T-cell (primary cell): ENCODE measurements at regions not wholly inside any gene's neighbourhood (a gene's known extent, or its start where the extent isn't known, plus 50 kb on each side); places are given as distances from the start of the nearest gene placed in this dataset.

Experiments
- ATAC-seq, 4 experiments: fragments of 200-7000 bp in 3 of 4; fragments of 150-1000 bp in 1 of 4; cut with Tn5 transposase; replicated peaks in 1 of 4; 1 replicate in 3 of 4; 2 replicates in 1 of 4; pipeline ENCODE4 v1.10.0; 2021; ENCODE audit warnings: moderate library complexity in 3 of 4, mild to moderate bottlenecking in 2 of 4, moderate number of reproducible peaks in 1 of 4
- CTCF ChIA-PET, 2 donors: fragments of 300-600 bp; sonication (Branson Sonifier 250); formaldehyde crosslinking; loops; one replicate each; lab custom pipeline; 2022; ENCODE audit warnings: antibody characterized with exemption in 2 of 2; lab: Charles Lee
- POLR2A ChIA-PET, 2 donors: fragments of 300-600 bp; sonication (Branson Sonifier 250); formaldehyde crosslinking; loops; one replicate each; lab custom pipeline; 2022; ENCODE audit warnings: antibody characterized with exemption in 2 of 2; lab: Charles Lee
- DNase-seq, 35 experiments: peaks; one replicate each; pipeline versions ENCODE4 v3.0.0 to v3.0.0-alpha.2; 2013 to 2023
- H3K27ac ChIP-seq: one replicate; pipeline ENCODE4 v1.5.1; 2013; ENCODE audit warnings: low read length
- H3K27me3 ChIP-seq, 2 experiments: replicated peaks in 1 of 2; 1 replicate in 1 of 2; 2 replicates in 1 of 2; pipeline versions ENCODE4 v1.6.1 to v1.7.0; 2013; ENCODE audit warnings: low read length in 1 of 2, mixed read lengths in 1 of 2; ENCODE audit not compliant: control insufficient read depth in 2 of 2, insufficient read depth in 2 of 2; ENCODE audit errors: extremely low read depth in 1 of 2
- H3K36me3 ChIP-seq, 2 donors: 1 replicate in 1 of 2; 2 replicates in 1 of 2; pipeline versions ENCODE4 v1.6.1 to v1.7.0; 2013; ENCODE audit warnings: low read length in 1 of 2; ENCODE audit not compliant: control insufficient read depth in 2 of 2, insufficient read depth in 1 of 2; ENCODE audit errors: extremely low read depth in 1 of 2
- H3K4me1 ChIP-seq, 2 experiments: 1 replicate in 1 of 2; 2 replicates in 1 of 2; pipeline versions ENCODE4 v1.6.1 to v1.7.0; 2013; ENCODE audit warnings: low read length in 2 of 2, mixed read lengths in 1 of 2; ENCODE audit not compliant: insufficient read depth in 2 of 2, control insufficient read depth in 1 of 2; ENCODE audit errors: extremely low read depth in 1 of 2
- H3K4me3 ChIP-seq, 2 donors: 1 replicate in 1 of 2; 2 replicates in 1 of 2; pipeline versions ENCODE4 v1.5.1 to v1.7.0; 2013; ENCODE audit warnings: mild to moderate bottlenecking in 2 of 2, low read length in 1 of 2, moderate library complexity in 1 of 2; ENCODE audit not compliant: control insufficient read depth in 1 of 2; ENCODE audit errors: extremely low read depth in 1 of 2
- H3K9me3 ChIP-seq: 2 replicates; pipeline ENCODE4 v1.7.0; 2013
- H3K27ac Mint-ChIP-seq, 2 donors: one replicate each; pipeline ENCODE4 v1.8.0; 2020 to 2021; ENCODE audit warnings: mild to moderate bottlenecking in 2 of 2, mixed read lengths in 2 of 2
- H3K27me3 Mint-ChIP-seq, 2 donors: one replicate each; pipeline ENCODE4 v1.8.0; 2021 to 2022; ENCODE audit warnings: mixed read lengths in 2 of 2
- H3K36me3 Mint-ChIP-seq: one replicate; pipeline ENCODE4 v1.8.0; 2021; ENCODE audit warnings: mixed read lengths
- H3K4me1 Mint-ChIP-seq, 3 donors: one replicate each; pipeline ENCODE4 v1.8.0; 2020 to 2022; ENCODE audit warnings: mixed read lengths in 3 of 3, mild to moderate bottlenecking in 1 of 3
- H3K4me3 Mint-ChIP-seq, 3 donors: one replicate each; pipeline ENCODE4 v1.8.0; 2020 to 2022; ENCODE audit warnings: mild to moderate bottlenecking in 3 of 3, mixed read lengths in 3 of 3, moderate library complexity in 3 of 3
- H3K9me3 Mint-ChIP-seq, 3 donors: one replicate each; pipeline ENCODE4 v1.8.0; 2020 to 2022; ENCODE audit warnings: mixed read lengths in 3 of 3
- WGBS: methylation state at CpG from one replicate; pipeline ENCODE4 v1.1.5; 2013; ENCODE audit warnings: missing lambda C conversion rate; ENCODE audit not compliant: insufficient coverage; 5-methylcytosine and 5-hydroxymethylcytosine counted together

DNA sequence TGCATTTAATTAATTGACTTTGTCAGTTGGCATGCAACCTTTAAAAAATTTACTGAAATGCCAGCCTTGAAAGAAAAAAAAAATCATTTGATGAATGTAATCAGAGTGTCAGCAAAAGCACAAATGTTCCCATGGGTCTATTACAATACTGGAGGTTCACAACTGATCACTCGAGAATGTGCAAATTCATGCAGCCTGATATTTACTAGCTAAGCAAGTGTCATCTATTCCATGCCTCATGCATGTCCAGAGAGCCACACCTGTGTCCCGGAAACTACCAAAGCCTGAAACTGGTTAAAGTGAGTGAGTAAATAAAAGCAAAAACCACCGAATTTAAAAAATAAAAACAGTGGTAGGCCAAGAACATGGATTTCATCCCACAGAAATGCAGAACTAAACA, 415.3 kb upstream of the ID2 start:
- Mint-ChIP-seq H3K36me3 (peaks cover 3% of the 10 kb centered on the region), H3K4me3 (no peak overlapping the region), H3K4me1 (peaks cover 0 to 3% (median 0%) of the 10 kb centered on the region in 3 donors), H3K27ac (no peak overlapping the region), H3K9me3 (no peaks in the 10 kb centered on the region), H3K27me3 (no peaks in the 10 kb centered on the region)
- WGBS: no CpG with 5 or more reads among the region's 3 CpGs
- no peak for DNase-seq
- ChIA-PET CTCF (no interaction called here), POLR2A (no interaction called here)
- Histone ChIP-seq H3K4me1 (no peaks in the 10 kb centered on the region), H3K27me3 (no peaks in the 10 kb centered on the region), H3K27ac (no peak overlapping the region), H3K4me3 (no peak overlapping the region), H3K9me3 (no peaks in the 10 kb centered on the region), H3K36me3 (no peaks in the 10 kb centered on the region)
- no peak for ATAC-seq

DNA sequence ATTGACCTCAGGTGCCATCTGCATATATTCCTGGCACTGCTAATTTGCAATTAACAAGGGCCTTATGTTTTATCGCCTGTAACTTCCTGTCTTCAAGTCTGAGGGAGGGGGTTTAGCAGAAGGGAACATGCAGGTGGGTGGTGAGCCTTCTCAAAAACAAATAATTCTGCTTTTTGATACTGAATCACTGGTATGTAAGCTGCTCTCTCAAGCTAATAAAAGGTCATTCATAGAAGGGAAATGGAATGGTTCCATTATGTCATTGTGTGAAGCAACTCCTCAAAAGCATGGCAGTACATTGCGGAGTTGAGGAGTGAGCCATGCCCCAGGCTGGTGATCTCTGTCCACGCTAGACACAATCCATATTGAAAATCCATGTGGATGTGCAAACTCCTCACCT, 414.8 kb upstream of the ID2 start:
- H3K27ac ChIP-seq: no peak overlapping the region
- ATAC-seq (no peak), DNase-seq (no peak)
- CTCF ChIA-PET: no interaction called here
- Mint-ChIP-seq H3K4me1 (peaks cover 0 to 3% (median 0%) of the 10 kb centered on the region in 3 donors), H3K9me3 (no peaks in the 10 kb centered on the region), H3K4me3 (no peak overlapping the region), H3K27ac (no peak overlapping the region), H3K36me3 (peaks cover 3% of the 10 kb centered on the region), H3K27me3 (no peaks in the 10 kb centered on the region)
- POLR2A ChIA-PET: interaction anchor here in 1 of 2 donors (0.7 kb wide), 1 partner anchor 107 kb away, joined by 3 read pairs; no protein-coding TSS in a partner anchor
- no peak overlapping the region for H3K4me3 ChIP-seq
- no peaks in the 10 kb centered on the region for H3K9me3 ChIP-seq
- no peaks in the 10 kb centered on the region for H3K27me3 ChIP-seq
- 77% methylated on average over 3 of the region's 3 CpGs for WGBS
- no peaks in the 10 kb centered on the region for H3K36me3 ChIP-seq
- no peaks in the 10 kb centered on the region for H3K4me1 ChIP-seq

DNA sequence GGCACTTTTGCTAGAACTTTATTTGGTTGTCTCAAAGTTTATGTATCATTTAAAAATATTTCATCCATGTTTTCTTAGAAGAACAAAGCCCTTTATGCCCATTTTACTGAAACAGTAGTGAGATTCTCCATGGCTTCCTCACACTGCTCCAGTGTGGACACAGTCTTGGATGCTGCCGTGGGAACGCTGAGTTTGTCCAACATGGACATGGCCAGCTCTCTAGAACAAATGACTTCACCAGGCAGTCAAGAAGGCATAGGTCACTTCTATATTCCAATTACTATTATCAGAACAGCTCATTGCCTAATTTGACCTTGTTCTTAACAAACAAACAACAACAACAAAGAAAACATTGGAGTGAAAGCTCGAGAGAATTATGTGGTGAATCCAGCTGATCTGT, 414.1 kb upstream of the ID2 start:
- no peak overlapping the region for H3K4me3 Mint-ChIP-seq
- peaks cover 0 to 3% (median 0%) of the 10 kb centered on the region in 3 donors for H3K4me1 Mint-ChIP-seq
- Histone ChIP-seq H3K27me3 (no peaks in the 10 kb centered on the region), H3K36me3 (no peaks in the 10 kb centered on the region), H3K4me1 (no peaks in the 10 kb centered on the region), H3K4me3 (no peak overlapping the region), H3K27ac (no peak overlapping the region), H3K9me3 (no peaks in the 10 kb centered on the region)
- ChIA-PET CTCF (no interaction called here), POLR2A (no interaction called here)
- DNase-seq: no peak
- H3K27ac Mint-ChIP-seq: no peak overlapping the region
- H3K27me3 Mint-ChIP-seq: no peaks in the 10 kb centered on the region
- 100% methylated on average over 2 of the region's 3 CpGs for WGBS
- no peaks in the 10 kb centered on the region for H3K9me3 Mint-ChIP-seq
- ATAC-seq: no peak
- peaks cover 3% of the 10 kb centered on the region for H3K36me3 Mint-ChIP-seq

DNA sequence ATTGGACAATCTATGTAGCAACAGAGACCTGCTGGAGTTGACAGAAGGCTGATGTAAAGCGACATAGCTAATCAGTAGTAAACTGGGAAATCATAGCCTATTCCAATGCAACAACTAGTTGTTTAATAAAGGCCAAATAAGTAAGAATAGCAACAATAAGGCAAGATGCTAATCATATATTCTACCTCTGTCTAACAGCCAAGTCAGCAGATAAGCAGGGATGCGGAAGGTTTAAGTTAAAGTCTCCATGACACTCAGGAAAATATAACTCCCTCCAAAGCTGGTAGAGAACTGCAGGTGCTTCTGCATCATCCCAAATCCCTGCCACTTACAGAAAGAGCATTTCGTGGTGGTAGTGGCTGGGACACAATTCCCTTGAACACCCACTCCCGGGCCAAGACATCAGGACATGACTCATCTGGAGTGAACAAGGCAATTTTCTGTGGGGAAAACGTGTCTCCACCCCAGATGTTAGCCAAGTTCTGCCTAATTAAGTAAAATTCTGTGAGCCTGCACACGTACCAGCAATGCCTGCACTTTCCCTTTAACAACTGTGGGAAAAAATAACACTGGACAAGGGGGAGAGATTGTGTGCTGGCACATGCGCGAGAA, 413.6 kb upstream of the ID2 start:
- peaks cover 0 to 3% (median 0%) of the 10 kb centered on the region in 3 donors for H3K4me1 Mint-ChIP-seq
- peaks cover 3% of the 10 kb centered on the region for H3K36me3 Mint-ChIP-seq
- ChIA-PET POLR2A (no interaction called here), CTCF (no interaction called here)
- H3K36me3 ChIP-seq: no peaks in the 10 kb centered on the region
- H3K9me3 Mint-ChIP-seq: no peaks in the 10 kb centered on the region
- no peaks in the 10 kb centered on the region for H3K9me3 ChIP-seq
- H3K27me3 ChIP-seq: no peaks in the 10 kb centered on the region
- H3K27me3 Mint-ChIP-seq: no peaks in the 10 kb centered on the region
- no peaks in the 10 kb centered on the region for H3K4me1 ChIP-seq
- H3K27ac ChIP-seq: no peak overlapping the region
- 100% methylated on average over 1 of the region's 8 CpGs for WGBS
- DNase-seq (no peak), ATAC-seq (no peak)
- H3K27ac Mint-ChIP-seq: no peak overlapping the region
- no peak overlapping the region for H3K4me3 Mint-ChIP-seq
- no peak overlapping the region for H3K4me3 ChIP-seq

DNA sequence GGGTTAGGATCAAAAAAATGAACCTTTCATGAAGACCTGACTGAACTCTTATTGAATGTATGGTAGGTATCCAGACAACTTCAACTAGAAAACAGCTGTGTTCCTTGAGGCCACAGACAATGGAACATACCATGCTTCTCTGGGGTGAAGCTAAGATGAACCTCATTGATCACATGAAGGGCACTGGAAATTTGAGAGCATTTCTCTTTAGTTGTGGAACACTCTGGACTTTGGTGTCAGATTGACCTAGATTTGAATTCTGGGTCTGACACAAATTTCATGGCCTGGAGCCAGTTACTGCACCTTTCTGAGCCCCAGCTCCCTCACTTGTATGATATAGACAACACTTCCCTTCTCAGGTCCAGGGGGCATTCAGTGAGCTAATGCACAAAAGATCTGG, 411.2 kb upstream of the ID2 start:
- H3K27ac Mint-ChIP-seq: no peak overlapping the region
- DNase-seq (no peak), ATAC-seq (no peak)
- H3K36me3 Mint-ChIP-seq: no peaks in the 10 kb centered on the region
- Histone ChIP-seq H3K27me3 (no peaks in the 10 kb centered on the region), H3K27ac (no peak overlapping the region), H3K9me3 (no peaks in the 10 kb centered on the region), H3K36me3 (no peaks in the 10 kb centered on the region), H3K4me3 (no peak overlapping the region), H3K4me1 (no peaks in the 10 kb centered on the region)
- H3K27me3 Mint-ChIP-seq: no peaks in the 10 kb centered on the region
- H3K4me1 Mint-ChIP-seq: peaks cover 0 to 10% (median 2%) of the 10 kb centered on the region in 3 donors
- ChIA-PET POLR2A (no interaction called here), CTCF (no interaction called here)
- no peak overlapping the region for H3K4me3 Mint-ChIP-seq
- no peaks in the 10 kb centered on the region for H3K9me3 Mint-ChIP-seq

- H3K4me3 ChIP-seq: no peak overlapping the region
- ChIA-PET CTCF (no interaction called here), POLR2A (no interaction called here)
- H3K27me3 ChIP-seq: no peaks in the 10 kb centered on the region
- H3K4me1 Mint-ChIP-seq: peaks cover 0 to 10% (median 2%) of the 10 kb centered on the region in 3 donors
- DNase-seq (no peak), ATAC-seq (no peak)
- no peaks in the 10 kb centered on the region for H3K4me1 ChIP-seq
- WGBS: 100% methylated on average over 2 of the region's 3 CpGs
- no peak overlapping the region for H3K4me3 Mint-ChIP-seq
- H3K27me3 Mint-ChIP-seq: no peaks in the 10 kb centered on the region
- no peaks in the 10 kb centered on the region for H3K36me3 ChIP-seq
- H3K27ac ChIP-seq: no peak overlapping the region
- H3K9me3 Mint-ChIP-seq: no peaks in the 10 kb centered on the region
- no peak overlapping the region for H3K27ac Mint-ChIP-seq
- no peaks in the 10 kb centered on the region for H3K36me3 Mint-ChIP-seq
- H3K9me3 ChIP-seq: no peaks in the 10 kb centered on the region
These were observed 410.4 kb upstream of the ID2 start for GRCh38 chr2:8271461-8271860.

GRCh38 chr2:8276026-8276425, 405.8 kb upstream of the ID2 start:
- peaks cover 0 to 3% of the 10 kb centered on the region in 2 donors for H3K27me3 Mint-ChIP-seq
- no peak overlapping the region for H3K27ac ChIP-seq
- ATAC-seq (no peak), DNase-seq (no peak)
- no peaks in the 10 kb centered on the region for H3K36me3 ChIP-seq
- no peak overlapping the region for H3K27ac Mint-ChIP-seq
- H3K9me3 ChIP-seq: no peaks in the 10 kb centered on the region
- H3K4me3 ChIP-seq: no peak overlapping the region
- H3K9me3 Mint-ChIP-seq: no peaks in the 10 kb centered on the region
- peaks cover 0 to 11% of the 10 kb centered on the region in 2 experiments for H3K4me1 ChIP-seq
- no peaks in the 10 kb centered on the region for H3K27me3 ChIP-seq
- no peaks in the 10 kb centered on the region for H3K36me3 Mint-ChIP-seq
- H3K4me1 Mint-ChIP-seq: peaks cover 6 to 25% (median 11%) of the 10 kb centered on the region in 3 donors
- POLR2A ChIA-PET: interaction anchor here in 1 of 2 donors (0.6 kb wide), 1 partner anchor 548 kb away, joined by 4 read pairs; no protein-coding TSS in a partner anchor
- CTCF ChIA-PET: interaction anchor here in 1 of 2 donors (0.6 kb wide), 1 partner anchor 763 kb away, joined by 3 read pairs; no protein-coding TSS in a partner anchor
- H3K4me3 Mint-ChIP-seq: no peak overlapping the region
- WGBS: no CpG with 5 or more reads among the region's 4 CpGs
